Natural killer cell (primary cell): ENCODE measurements at regions not wholly inside any gene's neighbourhood (a gene's known extent, or its start where the extent isn't known, plus 50 kb on each side); places are given as distances from the start of the nearest gene placed in this dataset.

ENCODE experiments used
- ATAC-seq, 3 donors: fragments of 150-1000 bp in 2 of 3; fragments of 200-7000 bp in 1 of 3; cut with Tn5 transposase; 1 replicate in 1 of 3; 2 replicates in 2 of 3; pipeline ENCODE4 v1.10.0; 2021; ENCODE audit warnings: mild to moderate bottlenecking in 2 of 3, moderate library complexity in 2 of 3
- DNase-seq, 2 donors: peaks; one replicate each; pipeline versions ENCODE4 v3.0.0 to v3.0.0-alpha.2; 2013 to 2021; ENCODE audit warnings: mixed read lengths in 1 of 2
- H3K27ac ChIP-seq: one replicate; pipeline ENCODE4 v1.5.1; 2013; ENCODE audit warnings: mild to moderate bottlenecking, low read length
- H3K27me3 ChIP-seq: one replicate; pipeline ENCODE4 v1.6.1; 2013; ENCODE audit warnings: low read length; ENCODE audit not compliant: control insufficient read depth, insufficient read depth
- H3K36me3 ChIP-seq: one replicate; pipeline ENCODE4 v1.6.1; 2013; ENCODE audit warnings: low read length; ENCODE audit not compliant: control insufficient read depth, insufficient read depth
- H3K4me1 ChIP-seq: one replicate; pipeline ENCODE4 v1.6.1; 2013; ENCODE audit warnings: low read length; ENCODE audit not compliant: control insufficient read depth, insufficient read depth
- H3K4me3 ChIP-seq: one replicate; pipeline ENCODE4 v1.5.1; 2013; ENCODE audit warnings: low read length
- H3K9me3 ChIP-seq: one replicate; pipeline ENCODE4 v1.6.1; 2013; ENCODE audit warnings: low read length; ENCODE audit not compliant: control insufficient read depth, insufficient read depth
- H3K27ac Mint-ChIP-seq, 2 donors: one replicate each; pipeline ENCODE4 v1.8.0; 2022; ENCODE audit warnings: mild to moderate bottlenecking in 2 of 2, mixed read lengths in 2 of 2, moderate library complexity in 1 of 2
- H3K27me3 Mint-ChIP-seq, 2 donors: one replicate each; pipeline ENCODE4 v1.8.0; 2022; ENCODE audit warnings: low read depth in 2 of 2, mixed read lengths in 2 of 2
- H3K36me3 Mint-ChIP-seq: one replicate; pipeline ENCODE4 v1.8.0; 2022; ENCODE audit warnings: mixed read lengths
- H3K4me1 Mint-ChIP-seq, 2 donors: one replicate each; pipeline ENCODE4 v1.8.0; 2022; ENCODE audit warnings: mixed read lengths in 2 of 2
- H3K4me3 Mint-ChIP-seq: one replicate; pipeline ENCODE4 v1.8.0; 2022; ENCODE audit warnings: mild to moderate bottlenecking, moderate library complexity, mixed read lengths
- H3K9me3 Mint-ChIP-seq, 2 donors: one replicate each; pipeline ENCODE4 v1.8.0; 2022; ENCODE audit warnings: mixed read lengths in 2 of 2
- WGBS: methylation state at CpG from one replicate; pipeline ENCODE4 v1.1.7; 2013; ENCODE audit warnings: missing lambda C conversion rate; ENCODE audit not compliant: insufficient coverage; 5-methylcytosine and 5-hydroxymethylcytosine counted together
- intact Hi-C: fragments of 100-400 bp; cut with micrococcal nuclease; formaldehyde crosslinking; loops from one replicate; pipeline ENCODE4 v1.14.2; 2022
- TF ChIP-seq, protein P1 (sequence below): fragments of 200-600 bp; IDR thresholded peaks from one replicate; pipeline ENCODE4 v1.8.0; 2022; ENCODE audit warnings: antibody characterized with exemption

DNA sequence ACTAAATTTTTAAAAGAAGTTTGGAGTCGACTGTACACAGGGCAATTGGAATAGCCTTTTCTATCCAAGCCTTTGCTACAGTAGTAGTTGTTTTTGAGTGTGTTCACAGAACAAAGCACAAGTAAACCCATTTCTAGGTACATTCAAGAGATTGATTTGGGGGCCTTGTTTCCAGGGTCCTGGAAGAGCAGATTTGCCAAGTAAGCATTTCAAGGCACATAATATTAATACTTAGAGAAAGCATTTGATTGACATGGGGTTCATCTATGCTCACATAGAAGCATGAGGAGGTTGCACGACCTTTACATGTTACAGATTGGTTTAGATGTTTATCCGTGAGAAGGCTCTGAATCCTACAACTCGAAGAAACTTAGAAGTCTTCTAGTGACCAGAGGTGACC lies 324.1 kb downstream of the MYCN start:
- Mint-ChIP-seq H3K27ac (no peak overlapping the region), H3K9me3 (no peaks in the 10 kb centered on the region), H3K27me3 (peaks cover 2 to 6% of the 10 kb centered on the region in 2 donors), H3K4me3 (no peak overlapping the region), H3K36me3 (no peaks in the 10 kb centered on the region), H3K4me1 (no peaks in the 10 kb centered on the region)
- WGBS = 79% methylated on average over 4 of the region's 4 CpGs
- ATAC-seq = no peak
- intact Hi-C loops = no loop called here
- H3K27ac ChIP-seq = no peak overlapping the region
- no peaks in the 10 kb centered on the region for H3K4me1 ChIP-seq
- DNase-seq = no peak
- no peaks in the 10 kb centered on the region for H3K27me3 ChIP-seq
- H3K9me3 ChIP-seq = no peaks in the 10 kb centered on the region
- H3K36me3 ChIP-seq = no peaks in the 10 kb centered on the region
- TF ChIP-seq, protein P1, sequence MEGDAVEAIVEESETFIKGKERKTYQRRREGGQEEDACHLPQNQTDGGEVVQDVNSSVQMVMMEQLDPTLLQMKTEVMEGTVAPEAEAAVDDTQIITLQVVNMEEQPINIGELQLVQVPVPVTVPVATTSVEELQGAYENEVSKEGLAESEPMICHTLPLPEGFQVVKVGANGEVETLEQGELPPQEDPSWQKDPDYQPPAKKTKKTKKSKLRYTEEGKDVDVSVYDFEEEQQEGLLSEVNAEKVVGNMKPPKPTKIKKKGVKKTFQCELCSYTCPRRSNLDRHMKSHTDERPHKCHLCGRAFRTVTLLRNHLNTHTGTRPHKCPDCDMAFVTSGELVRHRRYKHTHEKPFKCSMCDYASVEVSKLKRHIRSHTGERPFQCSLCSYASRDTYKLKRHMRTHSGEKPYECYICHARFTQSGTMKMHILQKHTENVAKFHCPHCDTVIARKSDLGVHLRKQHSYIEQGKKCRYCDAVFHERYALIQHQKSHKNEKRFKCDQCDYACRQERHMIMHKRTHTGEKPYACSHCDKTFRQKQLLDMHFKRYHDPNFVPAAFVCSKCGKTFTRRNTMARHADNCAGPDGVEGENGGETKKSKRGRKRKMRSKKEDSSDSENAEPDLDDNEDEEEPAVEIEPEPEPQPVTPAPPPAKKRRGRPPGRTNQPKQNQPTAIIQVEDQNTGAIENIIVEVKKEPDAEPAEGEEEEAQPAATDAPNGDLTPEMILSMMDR = no peak
- no peak overlapping the region for H3K4me3 ChIP-seq

DNA sequence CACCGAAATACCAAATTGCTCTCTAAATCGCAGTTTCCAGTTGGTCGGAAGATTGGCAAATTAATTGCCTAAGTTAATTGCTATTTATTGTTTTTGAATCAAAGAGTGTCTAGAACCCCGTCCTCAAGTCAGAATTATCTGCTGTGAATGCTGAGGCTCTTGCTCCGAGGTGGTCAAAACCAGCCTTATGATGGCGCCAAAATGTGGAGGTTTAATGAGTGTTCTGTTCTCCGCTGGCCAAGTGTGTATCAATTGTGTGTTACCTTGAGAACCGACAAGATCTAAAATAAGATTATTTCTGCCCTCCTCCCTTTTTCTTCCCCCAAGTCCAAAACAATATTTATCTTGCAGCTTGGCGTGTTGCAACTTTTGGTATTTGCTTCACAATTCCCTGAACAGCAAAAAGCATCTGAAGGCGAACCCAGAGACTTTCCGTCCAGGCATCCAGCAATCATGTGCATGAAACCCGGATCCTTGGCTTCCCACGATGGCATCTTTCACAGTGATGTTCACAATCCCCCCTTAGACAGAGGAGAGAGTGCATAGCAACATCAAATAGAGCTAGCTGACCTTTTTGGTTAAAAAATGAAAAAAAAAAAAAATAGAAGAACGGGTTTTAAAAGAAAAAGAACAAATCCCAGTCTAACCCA lies 323.0 kb downstream of the MYCN start:
- TF ChIP-seq, protein P1 = no peak
- Mint-ChIP-seq H3K36me3 (no peaks in the 10 kb centered on the region), H3K27me3 (peaks cover 3 to 17% of the 10 kb centered on the region in 2 donors), H3K4me3 (no peak overlapping the region), H3K9me3 (no peaks in the 10 kb centered on the region), H3K27ac (no peak overlapping the region), H3K4me1 (no peaks in the 10 kb centered on the region)
- Histone ChIP-seq H3K4me1 (no peaks in the 10 kb centered on the region), H3K27me3 (no peaks in the 10 kb centered on the region), H3K4me3 (no peak overlapping the region), H3K27ac (no peak overlapping the region), H3K9me3 (no peaks in the 10 kb centered on the region), H3K36me3 (no peaks in the 10 kb centered on the region)
- 92% methylated on average over 13 of the region's 14 CpGs for WGBS
- intact Hi-C loops = no loop called here
- ATAC-seq = no peak
- DNase-seq = no peak

DNA sequence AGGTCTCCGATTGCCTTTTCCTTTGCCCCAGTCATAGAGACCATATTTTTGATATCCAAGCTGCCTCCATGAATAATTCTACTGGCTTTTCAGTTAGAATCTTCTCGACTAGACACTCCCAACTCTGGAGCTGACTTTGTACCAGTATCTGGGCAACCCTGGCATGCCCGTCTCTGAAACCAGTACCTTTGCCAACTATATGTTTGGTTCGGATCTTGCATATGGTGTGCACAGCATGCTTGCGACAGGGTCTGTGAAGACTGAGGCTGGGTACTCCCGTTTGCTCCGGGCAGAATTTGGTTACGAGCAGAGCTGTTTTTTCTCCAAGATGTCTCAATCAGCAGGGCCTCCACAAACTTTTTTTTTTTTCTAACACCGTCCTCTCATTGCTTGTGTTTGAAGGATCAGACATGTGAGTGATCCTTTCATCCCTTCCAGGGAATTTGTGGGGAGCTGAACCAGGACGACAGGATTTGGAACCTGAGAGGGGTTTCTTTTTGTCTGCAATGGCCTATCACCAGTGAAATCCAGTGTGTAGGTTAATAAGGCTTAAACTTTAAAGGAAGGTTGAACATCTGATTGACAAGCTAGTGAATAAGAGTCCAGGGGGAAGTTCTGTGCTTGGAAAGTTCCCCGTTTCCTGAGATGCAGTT lies 322.3 kb downstream of the MYCN start:
- H3K4me1 ChIP-seq = no peaks in the 10 kb centered on the region
- no peak overlapping the region for H3K4me3 Mint-ChIP-seq
- no peaks in the 10 kb centered on the region for H3K36me3 ChIP-seq
- intact Hi-C loops = no loop called here
- no peak overlapping the region for H3K4me3 ChIP-seq
- TF ChIP-seq, protein P1 = no peak
- H3K9me3 Mint-ChIP-seq = no peaks in the 10 kb centered on the region
- H3K27ac ChIP-seq = no peak overlapping the region
- no peaks in the 10 kb centered on the region for H3K36me3 Mint-ChIP-seq
- no peak overlapping the region for H3K27ac Mint-ChIP-seq
- ATAC-seq = no peak
- H3K27me3 Mint-ChIP-seq = peaks cover 9 to 24% of the 10 kb centered on the region in 2 donors
- no peaks in the 10 kb centered on the region for H3K9me3 ChIP-seq
- H3K4me1 Mint-ChIP-seq = no peaks in the 10 kb centered on the region
- no peak for DNase-seq
- no peaks in the 10 kb centered on the region for H3K27me3 ChIP-seq
- 87% methylated on average over 10 of the region's 11 CpGs for WGBS

DNA sequence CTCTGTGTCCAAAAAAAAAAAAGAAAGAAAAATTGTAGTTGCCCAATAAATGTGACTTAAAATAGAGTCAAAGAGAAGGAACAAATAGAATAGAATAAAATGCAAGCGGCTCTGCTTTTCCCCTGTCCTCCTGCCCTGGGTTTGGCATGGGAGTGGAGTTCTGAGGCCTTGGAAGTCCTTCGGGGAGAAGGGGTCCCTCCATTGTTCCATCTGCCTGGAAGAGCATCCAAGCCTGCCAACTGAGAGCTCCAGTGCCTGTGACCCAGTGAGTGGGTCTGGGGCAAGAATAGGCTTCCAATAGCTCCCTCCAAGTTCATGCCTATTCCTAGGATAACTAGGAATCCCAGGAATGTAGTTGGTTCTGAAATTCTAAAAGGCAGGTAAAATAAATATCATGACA lies 321.4 kb downstream of the MYCN start:
- intact Hi-C loops = no loop called here
- Mint-ChIP-seq H3K27me3 (peaks cover 9 to 32% of the 10 kb centered on the region in 2 donors), H3K36me3 (no peaks in the 10 kb centered on the region), H3K27ac (no peak overlapping the region), H3K4me1 (peaks cover 0 to 2% of the 10 kb centered on the region in 2 donors), H3K9me3 (no peaks in the 10 kb centered on the region), H3K4me3 (no peak overlapping the region)
- H3K27ac ChIP-seq = no peak overlapping the region
- WGBS = 94% methylated on average over 2 of the region's 2 CpGs
- DNase-seq = no peak
- TF ChIP-seq, protein P1 = no peak
- no peak for ATAC-seq
- no peaks in the 10 kb centered on the region for H3K36me3 ChIP-seq
- H3K27me3 ChIP-seq = no peaks in the 10 kb centered on the region
- H3K9me3 ChIP-seq = no peaks in the 10 kb centered on the region
- no peaks in the 10 kb centered on the region for H3K4me1 ChIP-seq
- no peak overlapping the region for H3K4me3 ChIP-seq
